Smooth muscle cell (in vitro differentiated cells): ENCODE measurements at regions not wholly inside any gene's neighbourhood (a gene's known extent, or its start where the extent isn't known, plus 50 kb on each side); places are given as distances from the start of the nearest gene placed in this dataset.

Experiments
- DNase-seq: peaks from one replicate; lab custom pipeline; 2025; ENCODE audit not compliant: unreplicated experiment; lab: John Stamatoyannopoulos, UW
- H2AFZ ChIP-seq: fragments of 200-600 bp; sonication (generic); 2 replicates; pipeline ENCODE4 v1.6.0; 2016; ENCODE audit warnings: antibody characterized with exemption, low read depth, mild to moderate bottlenecking
- H3F3A ChIP-seq: fragments of 200-600 bp; sonication (generic); 2 replicates; pipeline ENCODE4 v1.6.0; 2017; ENCODE audit warnings: antibody characterized with exemption, low read depth
- H3K27ac ChIP-seq: fragments of 200-600 bp; sonication (generic); 2 replicates; pipeline ENCODE4 v1.5.1; 2016; ENCODE audit warnings: low read depth, mild to moderate bottlenecking
- H3K27me3 ChIP-seq: fragments of 200-600 bp; sonication (generic); 2 replicates; pipeline ENCODE4 v1.6.1; 2016; ENCODE audit warnings: low read depth, mild to moderate bottlenecking
- H3K36me3 ChIP-seq: fragments of 200-600 bp; sonication (generic); 2 replicates; pipeline ENCODE4 v1.5.1; 2016; ENCODE audit warnings: low read depth
- H3K4me1 ChIP-seq: fragments of 200-600 bp; sonication (generic); 2 replicates; pipeline ENCODE4 v1.5.1; 2016; ENCODE audit warnings: low read depth
- H3K4me2 ChIP-seq: fragments of 200-600 bp; sonication (generic); 2 replicates; pipeline ENCODE4 v1.6.0; 2016; ENCODE audit warnings: mild to moderate bottlenecking
- H3K4me3 ChIP-seq: fragments of 200-600 bp; sonication (generic); 2 replicates; pipeline ENCODE4 v1.5.1; 2016; ENCODE audit warnings: mild to moderate bottlenecking
- H3K79me2 ChIP-seq: fragments of 200-600 bp; sonication (generic); 2 replicates; pipeline ENCODE4 v1.6.0; 2016; ENCODE audit warnings: low read depth, mild to moderate bottlenecking
- H3K9ac ChIP-seq: fragments of 200-600 bp; sonication (generic); 2 replicates; pipeline ENCODE4 v1.6.0; 2016; ENCODE audit warnings: low read depth
- H3K9me3 ChIP-seq: fragments of 200-600 bp; sonication (generic); replicated peaks from 2 replicates; pipeline ENCODE4 v1.5.1; 2016; ENCODE audit warnings: low read depth
- H4K20me1 ChIP-seq: fragments of 200-600 bp; sonication (generic); 2 replicates; pipeline ENCODE4 v1.6.0; 2016; ENCODE audit warnings: low read depth
- WGBS: methylation state at CpG from one replicate; pipeline ENCODE4 v1.1.7; 2016; ENCODE audit warnings: low lambda C conversion rate; 5-methylcytosine and 5-hydroxymethylcytosine counted together
- TF ChIP-seq, protein P1 (sequence below): fragments of 200-600 bp; sonication (generic); IDR thresholded peaks from 2 replicates; pipeline ENCODE4 v1.5.1; 2017; ENCODE audit warnings: borderline replicate concordance, mild to moderate bottlenecking, antibody characterized with exemption; ENCODE audit not compliant: insufficient read depth, poor library complexity, severe bottlenecking

DNA sequence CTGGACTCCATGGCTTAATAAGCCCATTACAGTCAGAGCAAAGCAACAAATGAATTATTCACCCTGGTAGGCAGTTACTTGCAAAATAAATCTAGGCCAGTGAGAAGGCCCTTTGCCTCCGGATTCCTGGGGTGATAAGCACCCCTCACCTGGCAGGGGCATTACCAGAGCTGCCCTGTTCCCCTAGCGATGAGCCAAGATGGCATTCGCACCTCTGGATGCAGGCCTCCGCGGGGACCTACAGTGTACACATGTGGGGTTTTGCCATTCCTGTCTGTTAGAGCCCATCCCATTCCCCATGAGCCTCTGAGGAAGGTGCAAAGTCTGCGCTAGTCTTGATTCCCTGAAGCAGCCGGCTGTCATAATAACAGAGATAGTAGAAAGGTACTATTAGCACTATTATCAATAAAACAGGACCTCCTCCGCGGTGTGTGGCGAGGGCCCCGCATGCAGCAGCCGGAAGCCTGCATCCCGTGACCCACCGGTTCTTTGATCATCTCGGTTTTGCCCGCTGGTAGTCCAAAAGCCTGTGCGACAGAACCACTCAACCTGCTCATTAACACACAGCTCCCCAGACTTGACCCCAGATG lies 344.3 kb downstream of the BRD1 start:
- Histone ChIP-seq H3K79me2 (no peaks in the 10 kb centered on the region), H4K20me1 (no peaks in the 10 kb centered on the region), H3K27ac (no peak overlapping the region), H3K4me2 (no peak overlapping the region), H2AFZ (no peak overlapping the region), H3K36me3 (no peaks in the 10 kb centered on the region), H3K9ac (no peak overlapping the region), H3K4me1 (peaks cover 13% of the 10 kb centered on the region), H3K4me3 (no peak overlapping the region), H3K27me3 (no peaks in the 10 kb centered on the region), H3K9me3 (no peaks in the 10 kb centered on the region), H3F3A (no peaks in the 10 kb centered on the region)
- TF ChIP-seq, protein P1, sequence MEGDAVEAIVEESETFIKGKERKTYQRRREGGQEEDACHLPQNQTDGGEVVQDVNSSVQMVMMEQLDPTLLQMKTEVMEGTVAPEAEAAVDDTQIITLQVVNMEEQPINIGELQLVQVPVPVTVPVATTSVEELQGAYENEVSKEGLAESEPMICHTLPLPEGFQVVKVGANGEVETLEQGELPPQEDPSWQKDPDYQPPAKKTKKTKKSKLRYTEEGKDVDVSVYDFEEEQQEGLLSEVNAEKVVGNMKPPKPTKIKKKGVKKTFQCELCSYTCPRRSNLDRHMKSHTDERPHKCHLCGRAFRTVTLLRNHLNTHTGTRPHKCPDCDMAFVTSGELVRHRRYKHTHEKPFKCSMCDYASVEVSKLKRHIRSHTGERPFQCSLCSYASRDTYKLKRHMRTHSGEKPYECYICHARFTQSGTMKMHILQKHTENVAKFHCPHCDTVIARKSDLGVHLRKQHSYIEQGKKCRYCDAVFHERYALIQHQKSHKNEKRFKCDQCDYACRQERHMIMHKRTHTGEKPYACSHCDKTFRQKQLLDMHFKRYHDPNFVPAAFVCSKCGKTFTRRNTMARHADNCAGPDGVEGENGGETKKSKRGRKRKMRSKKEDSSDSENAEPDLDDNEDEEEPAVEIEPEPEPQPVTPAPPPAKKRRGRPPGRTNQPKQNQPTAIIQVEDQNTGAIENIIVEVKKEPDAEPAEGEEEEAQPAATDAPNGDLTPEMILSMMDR = no peak
- 98% methylated on average over 17 of the region's 17 CpGs for WGBS
- no peak for DNase-seq

DNA sequence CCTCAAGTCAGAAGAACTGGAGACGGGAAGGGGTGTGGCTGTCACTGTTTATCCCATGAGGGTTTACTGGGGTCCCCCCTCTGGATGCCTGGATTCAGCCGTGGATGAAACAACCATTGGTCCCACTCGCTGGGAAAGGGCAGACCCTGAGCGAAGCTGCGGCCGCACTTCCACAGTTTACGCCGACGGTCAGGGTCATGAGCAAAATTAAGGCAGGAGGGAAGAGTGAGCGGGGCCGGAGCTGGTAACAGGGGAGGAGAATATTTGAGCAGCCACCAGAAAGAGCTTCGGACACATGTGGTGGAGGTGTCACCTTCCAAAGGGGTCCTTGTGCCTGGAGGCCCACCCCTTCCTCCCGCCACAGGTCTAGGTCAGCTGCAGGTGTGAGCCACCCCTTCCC lies 344.9 kb downstream of the BRD1 start:
- Histone ChIP-seq H3K27ac (no peak overlapping the region), H3K36me3 (no peaks in the 10 kb centered on the region), H3K9me3 (no peaks in the 10 kb centered on the region), H3K79me2 (no peaks in the 10 kb centered on the region), H4K20me1 (no peaks in the 10 kb centered on the region), H3F3A (no peaks in the 10 kb centered on the region), H3K4me3 (no peak overlapping the region), H3K4me1 (peaks cover 11% of the 10 kb centered on the region), H2AFZ (no peak overlapping the region), H3K27me3 (no peaks in the 10 kb centered on the region), H3K4me2 (no peak overlapping the region), H3K9ac (no peak overlapping the region)
- DNase-seq = no peak
- 96% methylated on average over 13 of the region's 13 CpGs for WGBS
- TF ChIP-seq, protein P1 = no peak

DNA sequence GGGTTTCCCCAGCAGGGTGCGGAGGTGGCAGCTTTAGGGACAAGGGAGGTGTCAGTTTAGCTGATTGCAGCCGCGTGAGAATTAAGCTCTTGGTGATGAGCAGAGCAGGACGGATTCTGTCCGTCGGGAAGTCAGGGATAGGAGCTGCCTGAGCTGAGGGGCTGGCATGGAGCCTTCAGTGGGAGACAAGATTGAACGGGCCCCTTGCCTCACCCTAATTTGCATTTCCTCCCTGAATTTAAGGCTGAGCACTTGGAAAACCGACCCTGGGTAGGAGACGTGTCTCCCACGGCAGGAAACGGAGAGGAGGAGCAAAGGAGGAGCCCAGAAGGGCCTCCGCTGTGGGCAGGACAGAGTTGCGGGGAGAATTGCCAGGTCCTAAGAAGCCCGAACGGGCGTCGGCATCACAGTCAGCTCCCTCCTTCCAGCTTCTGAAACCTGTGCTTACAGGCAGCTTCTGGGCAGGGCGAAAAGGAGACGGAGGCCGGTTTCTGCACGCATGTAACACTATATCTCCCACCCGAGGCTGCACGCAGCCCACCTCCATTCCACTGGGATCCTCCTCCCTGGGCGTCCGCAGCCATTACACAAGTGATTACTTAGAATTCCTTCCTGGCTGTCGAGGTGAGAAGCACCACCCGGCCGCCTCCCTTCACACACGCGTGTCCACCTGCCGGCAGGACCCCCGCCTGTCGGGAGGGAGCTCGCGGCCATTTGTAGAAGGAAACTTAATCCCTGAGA lies 345.8 kb downstream of the BRD1 start:
- no peaks in the 10 kb centered on the region for H3K36me3 ChIP-seq
- no peaks in the 10 kb centered on the region for H3K27me3 ChIP-seq
- whole genome bisulfite sequencing = 36% methylated on average over 35 of the region's 35 CpGs
- peaks cover 11% of the 10 kb centered on the region for H3K4me1 ChIP-seq
- H3K9ac ChIP-seq = no peak overlapping the region
- no peak for DNase-seq
- no peaks in the 10 kb centered on the region for H3K79me2 ChIP-seq
- TF ChIP-seq, protein P1 = no peak
- H3K27ac ChIP-seq = no peak overlapping the region
- H3K4me2 ChIP-seq = peak overlapping the region; percentile 77
- no peaks in the 10 kb centered on the region for H3F3A ChIP-seq
- H3K4me3 ChIP-seq = peak overlapping the region; percentile 26
- H2AFZ ChIP-seq = peak overlapping the region; percentile 81
- H4K20me1 ChIP-seq = no peaks in the 10 kb centered on the region
- no peaks in the 10 kb centered on the region for H3K9me3 ChIP-seq
